Uterus (tissue), 3 donors: ENCODE measurements at regions not wholly inside any gene's neighbourhood (a gene's known extent, or its start where the extent isn't known, plus 50 kb on each side); places are given as distances from the start of the nearest gene placed in this dataset.

Experiments used
- DNase-seq, 2 donors: peaks; one replicate each; pipeline ENCODE4 v3.0.0-alpha.2; 2019 to 2020
- H3K27ac ChIP-seq, 2 donors: fragments of 200-600 bp; sonication (generic); 1 replicate in 1 of 2; 2 replicates in 1 of 2; pipeline ENCODE4 v1.5.1; 2016 to 2018
- H3K27me3 ChIP-seq, 2 donors: fragments of 200-600 bp; sonication (generic); one replicate each; pipeline ENCODE4 v1.5.1; 2018 to 2019; ENCODE audit warnings: control low read depth in 1 of 2
- H3K36me3 ChIP-seq, 2 donors: fragments of 200-600 bp; sonication (generic); one replicate each; pipeline ENCODE4 v1.5.1; 2019; ENCODE audit warnings: control low read depth in 1 of 2
- H3K4me1 ChIP-seq, 2 donors: fragments of 200-600 bp; sonication (generic); one replicate each; pipeline ENCODE4 v1.5.1; 2018 to 2019; ENCODE audit warnings: control low read depth in 1 of 2
- H3K4me3 ChIP-seq, 2 donors: fragments of 200-600 bp; sonication (generic); 1 replicate in 1 of 2; 2 replicates in 1 of 2; pipeline ENCODE4 v1.5.1; 2018 to 2019; ENCODE audit warnings: mild to moderate bottlenecking in 1 of 2
- H3K9me3 ChIP-seq, 2 donors: fragments of 200-600 bp; sonication (generic); one replicate each; pipeline ENCODE4 v1.5.1; 2019; ENCODE audit warnings: control low read depth in 1 of 2
- POLR2A ChIP-seq, 2 donors: fragments of 450-650 bp; IDR thresholded peaks; one replicate each; pipeline ENCODE4 v1.6.1; 2016; ENCODE audit warnings: antibody characterized with exemption in 2 of 2, mild to moderate bottlenecking in 1 of 2, moderate library complexity in 1 of 2
- intact Hi-C: fragments of 100-400 bp; cut with DNase I; formaldehyde crosslinking; loops from one replicate; pipeline ENCODE4 v1.15.1; 2023; ENCODE audit warnings: low total_unique reads
- TF ChIP-seq, protein P1 (sequence below), 4 experiments: fragments of 200-600 bp in 2 of 4; fragments of 450-650 bp in 2 of 4; sonication (generic) in 2 of 4; IDR thresholded peaks; one replicate each; pipeline ENCODE4 v1.5.1; 2016 to 2019; ENCODE audit warnings: antibody characterized with exemption in 4 of 4, mild to moderate bottlenecking in 2 of 4, moderate library complexity in 1 of 4
- donor health status: DM: yes; HTN: yes; CAD: no.

- H3K4me3 ChIP-seq, result no peak overlapping the region
Observed at GRCh38 chr5:8209500-8209899, 340.6 kb downstream of the MTRR start.

GRCh38 chr5:8213701-8214240 lies 344.8 kb downstream of the MTRR start:
- H3K4me3 ChIP-seq, result no peak overlapping the region
- intact Hi-C loops, result no loop called here
- no peak overlapping the region for H3K27ac ChIP-seq
- no peaks in the 10 kb centered on the region for H3K36me3 ChIP-seq
- no peaks in the 10 kb centered on the region for H3K4me1 ChIP-seq
- no peaks in the 10 kb centered on the region for H3K27me3 ChIP-seq
- no peaks in the 10 kb centered on the region for H3K9me3 ChIP-seq
- TF ChIP-seq, protein P1, sequence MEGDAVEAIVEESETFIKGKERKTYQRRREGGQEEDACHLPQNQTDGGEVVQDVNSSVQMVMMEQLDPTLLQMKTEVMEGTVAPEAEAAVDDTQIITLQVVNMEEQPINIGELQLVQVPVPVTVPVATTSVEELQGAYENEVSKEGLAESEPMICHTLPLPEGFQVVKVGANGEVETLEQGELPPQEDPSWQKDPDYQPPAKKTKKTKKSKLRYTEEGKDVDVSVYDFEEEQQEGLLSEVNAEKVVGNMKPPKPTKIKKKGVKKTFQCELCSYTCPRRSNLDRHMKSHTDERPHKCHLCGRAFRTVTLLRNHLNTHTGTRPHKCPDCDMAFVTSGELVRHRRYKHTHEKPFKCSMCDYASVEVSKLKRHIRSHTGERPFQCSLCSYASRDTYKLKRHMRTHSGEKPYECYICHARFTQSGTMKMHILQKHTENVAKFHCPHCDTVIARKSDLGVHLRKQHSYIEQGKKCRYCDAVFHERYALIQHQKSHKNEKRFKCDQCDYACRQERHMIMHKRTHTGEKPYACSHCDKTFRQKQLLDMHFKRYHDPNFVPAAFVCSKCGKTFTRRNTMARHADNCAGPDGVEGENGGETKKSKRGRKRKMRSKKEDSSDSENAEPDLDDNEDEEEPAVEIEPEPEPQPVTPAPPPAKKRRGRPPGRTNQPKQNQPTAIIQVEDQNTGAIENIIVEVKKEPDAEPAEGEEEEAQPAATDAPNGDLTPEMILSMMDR (IDR thresholded peaks at IDR 0.05), result no peak
- TF ChIP-seq POLR2A (IDR thresholded peaks at IDR 0.05), result no peak
- DNase-seq, result no peak

More at GRCh38 chr5:8209500-8209899, 340.6 kb downstream of the MTRR start:
- Histone ChIP-seq H3K27me3 (no peaks in the 10 kb centered on the region), H3K4me1 (no peaks in the 10 kb centered on the region), H3K27ac (no peak overlapping the region), H3K9me3 (no peaks in the 10 kb centered on the region), H3K36me3 (no peaks in the 10 kb centered on the region)
- intact Hi-C loops, result no loop called here
- TF ChIP-seq, protein P1 (IDR thresholded peaks at IDR 0.05), result no peak
- no peak for TF ChIP-seq POLR2A (IDR thresholded peaks at IDR 0.05)
- no peak for DNase-seq

- Histone ChIP-seq H3K27ac (no peak overlapping the region), H3K4me1 (no peaks in the 10 kb centered on the region), H3K36me3 (no peaks in the 10 kb centered on the region), H3K4me3 (no peak overlapping the region), H3K27me3 (no peaks in the 10 kb centered on the region), H3K9me3 (no peaks in the 10 kb centered on the region)
- no peak for TF ChIP-seq POLR2A (IDR thresholded peaks at IDR 0.05)
- TF ChIP-seq, protein P1 (IDR thresholded peaks at IDR 0.05), result no peak
- DNase-seq, result no peak
- intact Hi-C loops, result no loop called here
Observed at GRCh38 chr5:8216921-8217320, 348.0 kb downstream of the MTRR start.

DNA sequence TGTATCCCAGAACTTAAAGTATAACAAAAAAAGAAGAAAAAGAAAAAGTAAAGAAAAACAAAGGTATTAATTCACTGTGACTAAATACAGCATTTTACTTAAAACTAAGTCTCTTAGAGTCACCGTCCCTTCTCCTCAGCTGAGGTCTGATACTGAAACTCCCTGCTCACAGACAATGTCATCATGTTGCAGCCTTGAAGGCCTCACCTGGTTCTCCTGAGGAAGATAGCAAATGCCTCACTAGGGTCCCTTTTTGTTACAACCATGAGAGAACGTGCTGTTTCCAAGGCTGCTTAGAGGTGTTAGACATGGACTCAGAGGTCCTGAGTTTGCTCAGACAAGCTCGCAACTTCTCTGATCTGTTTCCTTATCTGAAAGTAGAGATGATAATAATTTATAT lies 357.2 kb downstream of the MTRR start:
- no peaks in the 10 kb centered on the region for H3K27me3 ChIP-seq
- intact Hi-C loops, result no loop called here
- no peaks in the 10 kb centered on the region for H3K9me3 ChIP-seq
- H3K36me3 ChIP-seq, result no peaks in the 10 kb centered on the region
- no peak for TF ChIP-seq POLR2A (IDR thresholded peaks at IDR 0.05)
- TF ChIP-seq, protein P1 (IDR thresholded peaks at IDR 0.05), result no peak
- no peak for DNase-seq
- H3K27ac ChIP-seq, result no peak overlapping the region
- H3K4me1 ChIP-seq, result no peaks in the 10 kb centered on the region
- H3K4me3 ChIP-seq, result no peak overlapping the region

GRCh38 chr5:8227112-8227511 lies 358.2 kb downstream of the MTRR start:
- Histone ChIP-seq H3K27me3 (no peaks in the 10 kb centered on the region), H3K27ac (no peak overlapping the region), H3K36me3 (no peaks in the 10 kb centered on the region), H3K9me3 (no peaks in the 10 kb centered on the region), H3K4me1 (no peaks in the 10 kb centered on the region), H3K4me3 (no peak overlapping the region)
- DNase-seq, result no peak
- intact Hi-C loops, result no loop called here
- TF ChIP-seq, protein P1 (IDR thresholded peaks at IDR 0.05), result no peak
- TF ChIP-seq POLR2A (IDR thresholded peaks at IDR 0.05), result no peak
